Activated CD8-positive, alpha-beta memory T cell treated with anti-CD3 and anti-CD28 coated beads for 36 hours (primary cell): ENCODE measurements at regions not wholly inside any gene's neighbourhood (a gene's known extent, or its start where the extent isn't known, plus 50 kb on each side); places are given as distances from the start of the nearest gene placed in this dataset.
"Not testable (repeated sequence)": the region's sequence is repeated elsewhere in the genome, so short reads cannot be mapped to it uniquely, and the experiment has no call there.

Source experiments
- CTCF ChIA-PET: fragments of 350-600 bp; sonication (Branson Sonifier 250); formaldehyde crosslinking; loops from one replicate; lab custom pipeline; 2021; ENCODE audit warnings: antibody characterized with exemption; lab: Charles Lee
- POLR2A ChIA-PET: fragments of 350-600 bp; sonication (Branson Sonifier 250); formaldehyde crosslinking; loops from one replicate; lab custom pipeline; 2021; ENCODE audit warnings: antibody characterized with exemption; lab: Charles Lee

GRCh38 chr1:206356310-206356709 is 114.0 kb upstream of the IKBKE start:
- CTCF ChIA-PET, result not testable (repeated sequence)

GRCh38 chr1:206357962-206358361 is 112.3 kb upstream of the IKBKE start:
- CTCF ChIA-PET, POLR2A ChIA-PET: not testable (repeated sequence)

More at GRCh38 chr1:206356310-206356709, 114.0 kb upstream of the IKBKE start:
- POLR2A ChIA-PET, result not testable (repeated sequence)

- POLR2A ChIA-PET, CTCF ChIA-PET: not testable (repeated sequence)
Measured at GRCh38 chr1:206358771-206359170, 111.5 kb upstream of the IKBKE start.

GRCh38 chr1:206359377-206359776 is 110.9 kb upstream of the IKBKE start:
- CTCF ChIA-PET, POLR2A ChIA-PET: not testable (repeated sequence)

- POLR2A ChIA-PET, CTCF ChIA-PET: not testable (repeated sequence)
Measured at GRCh38 chr1:206361978-206362543, 108.2 kb upstream of the IKBKE start.

- CTCF ChIA-PET, POLR2A ChIA-PET: not testable (repeated sequence)
Measured at GRCh38 chr1:206362994-206363393, 107.3 kb upstream of the IKBKE start.

- POLR2A ChIA-PET, result not testable (repeated sequence)
Measured at GRCh38 chr1:206365271-206365670, 105.0 kb upstream of the IKBKE start.

GRCh38 chr1:206366131-206366530 is 104.1 kb upstream of the IKBKE start:
- CTCF ChIA-PET, result not testable (repeated sequence)

More at GRCh38 chr1:206365271-206365670, 105.0 kb upstream of the IKBKE start:
- CTCF ChIA-PET, result not testable (repeated sequence)

GRCh38 chr1:206366772-206367171 is 103.5 kb upstream of the IKBKE start:
- CTCF ChIA-PET, POLR2A ChIA-PET: not testable (repeated sequence)

More at GRCh38 chr1:206366131-206366530, 104.1 kb upstream of the IKBKE start:
- POLR2A ChIA-PET, result not testable (repeated sequence)

- CTCF ChIA-PET, POLR2A ChIA-PET: not testable (repeated sequence)
Measured at GRCh38 chr1:206367955-206368622, 102.2 kb upstream of the IKBKE start.

- POLR2A ChIA-PET, CTCF ChIA-PET: not testable (repeated sequence)
Measured at GRCh38 chr1:206374725-206375124, 95.6 kb upstream of the IKBKE start.

- CTCF ChIA-PET, POLR2A ChIA-PET: not testable (repeated sequence)
Measured at GRCh38 chr1:206375552-206375951, 94.7 kb upstream of the IKBKE start.

- POLR2A ChIA-PET, CTCF ChIA-PET: not testable (repeated sequence)
Measured at GRCh38 chr1:206378506-206378905, 91.8 kb upstream of the IKBKE start.

- CTCF ChIA-PET, POLR2A ChIA-PET: not testable (repeated sequence)
Measured at GRCh38 chr1:206379245-206379644, 91.0 kb upstream of the IKBKE start.

GRCh38 chr1:206380163-206380790 is 90.0 kb upstream of the IKBKE start:
- POLR2A ChIA-PET, CTCF ChIA-PET: not testable (repeated sequence)

- CTCF ChIA-PET, POLR2A ChIA-PET: not testable (repeated sequence)
Measured at GRCh38 chr1:206380791-206381610, 89.3 kb upstream of the IKBKE start.

- CTCF ChIA-PET, POLR2A ChIA-PET: not testable (repeated sequence)
Measured at GRCh38 chr1:206384029-206384807, 86.1 kb upstream of the IKBKE start.

- POLR2A ChIA-PET, CTCF ChIA-PET: not testable (repeated sequence)
Measured at GRCh38 chr1:206384891-206385290, 85.4 kb upstream of the IKBKE start.

GRCh38 chr1:206387631-206388030 is 82.6 kb upstream of the IKBKE start:
- POLR2A ChIA-PET, CTCF ChIA-PET: not testable (repeated sequence)
